ENCODE measurements at regions not wholly inside any gene's neighbourhood (a gene's known extent, or its start where the extent isn't known, plus 50 kb on each side); places are given as distances from the start of the nearest gene placed in this dataset.

DNA sequence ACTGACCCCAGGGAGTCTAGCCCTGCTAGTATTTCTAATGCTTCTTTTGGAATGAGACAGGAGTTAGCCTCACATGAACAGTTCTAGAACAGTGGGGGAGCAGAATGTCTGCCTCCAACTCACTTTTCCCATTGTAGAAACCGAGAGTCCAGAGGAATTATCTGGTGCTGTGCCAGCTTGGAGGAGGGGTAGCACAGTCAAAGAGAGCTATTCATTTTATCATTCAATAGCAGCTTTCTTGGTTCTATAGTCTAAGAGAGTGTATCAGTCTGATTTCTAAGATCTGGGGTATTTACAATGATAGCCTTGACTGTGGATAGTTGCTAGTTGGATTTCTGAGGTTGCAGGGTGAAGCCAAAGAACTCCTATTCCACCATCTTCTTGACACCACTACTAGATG is 448.2 kb downstream of the RFPL4B start:
- TF ChIP-seq, protein P1, sequence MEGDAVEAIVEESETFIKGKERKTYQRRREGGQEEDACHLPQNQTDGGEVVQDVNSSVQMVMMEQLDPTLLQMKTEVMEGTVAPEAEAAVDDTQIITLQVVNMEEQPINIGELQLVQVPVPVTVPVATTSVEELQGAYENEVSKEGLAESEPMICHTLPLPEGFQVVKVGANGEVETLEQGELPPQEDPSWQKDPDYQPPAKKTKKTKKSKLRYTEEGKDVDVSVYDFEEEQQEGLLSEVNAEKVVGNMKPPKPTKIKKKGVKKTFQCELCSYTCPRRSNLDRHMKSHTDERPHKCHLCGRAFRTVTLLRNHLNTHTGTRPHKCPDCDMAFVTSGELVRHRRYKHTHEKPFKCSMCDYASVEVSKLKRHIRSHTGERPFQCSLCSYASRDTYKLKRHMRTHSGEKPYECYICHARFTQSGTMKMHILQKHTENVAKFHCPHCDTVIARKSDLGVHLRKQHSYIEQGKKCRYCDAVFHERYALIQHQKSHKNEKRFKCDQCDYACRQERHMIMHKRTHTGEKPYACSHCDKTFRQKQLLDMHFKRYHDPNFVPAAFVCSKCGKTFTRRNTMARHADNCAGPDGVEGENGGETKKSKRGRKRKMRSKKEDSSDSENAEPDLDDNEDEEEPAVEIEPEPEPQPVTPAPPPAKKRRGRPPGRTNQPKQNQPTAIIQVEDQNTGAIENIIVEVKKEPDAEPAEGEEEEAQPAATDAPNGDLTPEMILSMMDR (IDR thresholded peaks at IDR 0.05), result no peak
- TF ChIP-seq POLR2A (IDR thresholded peaks at IDR 0.05) (no peak), POLR2AphosphoS5 (IDR thresholded peaks at IDR 0.05) (no peak)
